ENCODE measurements at regions not wholly inside any gene's neighbourhood (a gene's known extent, or its start where the extent isn't known, plus 50 kb on each side); places are given as distances from the start of the nearest gene placed in this dataset.

DNA sequence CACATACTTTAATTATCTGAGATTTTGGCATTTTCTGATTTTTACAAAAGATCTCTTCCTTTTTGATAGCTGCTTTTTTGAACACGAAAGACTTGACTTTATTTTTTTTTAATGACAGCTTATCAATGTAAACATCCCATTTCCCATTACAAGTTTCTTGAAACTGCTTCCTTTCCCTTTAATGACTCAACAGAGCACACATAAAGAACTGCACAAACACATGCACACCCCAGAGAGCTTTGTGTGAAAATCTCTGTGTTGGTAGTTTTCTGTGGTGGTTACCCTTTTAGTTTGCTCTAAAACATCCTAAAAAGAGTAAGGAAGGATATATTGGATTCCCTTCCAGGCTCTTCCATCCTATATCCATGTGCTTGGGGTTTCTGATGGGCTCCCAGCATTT, 125.1 kb upstream of the ZNF32 start:
- H3K79me2 ChIP-seq (ENCODE audit: control insufficient read depth, insufficient read depth, low read length) = no peaks in the 10 kb centered on the region
- FAIRE-seq (no peak), DNase-seq (ENCODE audit: low read depth, low spot score) (no peak)
- no peak overlapping the region for H3K9ac ChIP-seq (ENCODE audit: control insufficient read depth, extremely low read depth, insufficient read depth, low read length)
- H3K36me3 ChIP-seq (ENCODE audit: control insufficient read depth in 2 of 2, extremely low read depth in 1 of 2, insufficient read depth in 2 of 2, low read length in 2 of 2) = no peaks in the 10 kb centered on the region
- H3K9me3 ChIP-seq (ENCODE audit: control insufficient read depth, low read depth, low read length) = no peaks in the 10 kb centered on the region
- no peak for TF ChIP-seq EZH2 (IDR thresholded peaks at IDR 0.05; ENCODE audit: low read length)
- TF ChIP-seq, protein P1, sequence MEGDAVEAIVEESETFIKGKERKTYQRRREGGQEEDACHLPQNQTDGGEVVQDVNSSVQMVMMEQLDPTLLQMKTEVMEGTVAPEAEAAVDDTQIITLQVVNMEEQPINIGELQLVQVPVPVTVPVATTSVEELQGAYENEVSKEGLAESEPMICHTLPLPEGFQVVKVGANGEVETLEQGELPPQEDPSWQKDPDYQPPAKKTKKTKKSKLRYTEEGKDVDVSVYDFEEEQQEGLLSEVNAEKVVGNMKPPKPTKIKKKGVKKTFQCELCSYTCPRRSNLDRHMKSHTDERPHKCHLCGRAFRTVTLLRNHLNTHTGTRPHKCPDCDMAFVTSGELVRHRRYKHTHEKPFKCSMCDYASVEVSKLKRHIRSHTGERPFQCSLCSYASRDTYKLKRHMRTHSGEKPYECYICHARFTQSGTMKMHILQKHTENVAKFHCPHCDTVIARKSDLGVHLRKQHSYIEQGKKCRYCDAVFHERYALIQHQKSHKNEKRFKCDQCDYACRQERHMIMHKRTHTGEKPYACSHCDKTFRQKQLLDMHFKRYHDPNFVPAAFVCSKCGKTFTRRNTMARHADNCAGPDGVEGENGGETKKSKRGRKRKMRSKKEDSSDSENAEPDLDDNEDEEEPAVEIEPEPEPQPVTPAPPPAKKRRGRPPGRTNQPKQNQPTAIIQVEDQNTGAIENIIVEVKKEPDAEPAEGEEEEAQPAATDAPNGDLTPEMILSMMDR (optimal IDR thresholded peaks at IDR 0.05 in 1 of 3, IDR thresholded peaks at IDR 0.05 in 1 of 3, conservative IDR thresholded peaks at IDR 0.05 in 1 of 3; ENCODE audit: extremely low read depth in 1 of 3, insufficient read depth in 2 of 3, low read length in 3 of 3) = no peak
- no peak overlapping the region for H3K4me3 ChIP-seq (ENCODE audit: control insufficient read depth in 2 of 3, extremely low read depth in 1 of 3, insufficient read depth in 2 of 3, low read depth in 1 of 3, low read length in 3 of 3)
- H3K27me3 ChIP-seq (ENCODE audit: control insufficient read depth, extremely low read depth, insufficient read depth, low read length) = no peaks in the 10 kb centered on the region
- no peaks in the 10 kb centered on the region for H3K9me1 ChIP-seq (ENCODE audit: control insufficient read depth, extremely low read depth, insufficient read depth, low read length)
- no peak overlapping the region for H2AFZ ChIP-seq (ENCODE audit: control insufficient read depth, low read length)
- no peak overlapping the region for H3K27ac ChIP-seq (ENCODE audit: control insufficient read depth, insufficient read depth, low read length)
- H4K20me1 ChIP-seq (ENCODE audit: control insufficient read depth, extremely low read depth, insufficient read depth, low read length) = no peaks in the 10 kb centered on the region
- dilution Hi-C loops (cut with MboI; ENCODE audit: extremely low pct_ligation_motif_present, low sequenced_read_pairs) = no loop called here
- H3K4me2 ChIP-seq (ENCODE audit: control insufficient read depth, extremely low read depth, insufficient read depth, low read depth, low read length) = no peak overlapping the region
- H3K4me1 ChIP-seq (ENCODE audit: control insufficient read depth, extremely low read depth, insufficient read depth, low read length) = no peaks in the 10 kb centered on the region

DNA sequence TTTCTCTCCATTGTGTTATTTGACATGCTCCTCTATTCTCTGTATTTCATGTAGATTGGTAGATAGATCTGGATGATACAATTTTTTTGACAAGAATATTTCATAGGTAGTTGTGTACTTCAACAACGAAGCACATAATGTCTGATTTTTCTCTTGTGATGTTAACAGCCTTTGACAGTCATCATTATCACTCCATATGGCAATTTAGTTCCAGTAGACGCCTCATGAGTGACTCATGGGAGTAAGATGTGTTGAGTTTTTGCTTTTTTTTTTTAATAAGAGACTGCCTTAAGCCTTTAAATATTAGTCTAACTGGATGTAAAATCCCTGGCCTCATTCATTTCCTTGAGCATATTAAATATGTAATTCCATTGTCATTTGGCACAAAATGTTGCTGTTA, 123.5 kb upstream of the ZNF32 start:
- no peaks in the 10 kb centered on the region for H3K9me3 ChIP-seq (ENCODE audit: control insufficient read depth, low read depth, low read length)
- H3K27me3 ChIP-seq (ENCODE audit: control insufficient read depth, extremely low read depth, insufficient read depth, low read length) = no peaks in the 10 kb centered on the region
- FAIRE-seq (no peak), DNase-seq (ENCODE audit: low read depth, low spot score) (no peak)
- no peaks in the 10 kb centered on the region for H3K9me1 ChIP-seq (ENCODE audit: control insufficient read depth, extremely low read depth, insufficient read depth, low read length)
- no peak overlapping the region for H3K4me2 ChIP-seq (ENCODE audit: control insufficient read depth, extremely low read depth, insufficient read depth, low read depth, low read length)
- H3K4me3 ChIP-seq (ENCODE audit: control insufficient read depth in 2 of 3, extremely low read depth in 1 of 3, insufficient read depth in 2 of 3, low read depth in 1 of 3, low read length in 3 of 3) = no peak overlapping the region
- no peaks in the 10 kb centered on the region for H4K20me1 ChIP-seq (ENCODE audit: control insufficient read depth, extremely low read depth, insufficient read depth, low read length)
- no peak overlapping the region for H3K27ac ChIP-seq (ENCODE audit: control insufficient read depth, insufficient read depth, low read length)
- H3K36me3 ChIP-seq (ENCODE audit: control insufficient read depth in 2 of 2, extremely low read depth in 1 of 2, insufficient read depth in 2 of 2, low read length in 2 of 2) = no peaks in the 10 kb centered on the region
- dilution Hi-C loops (cut with MboI; ENCODE audit: extremely low pct_ligation_motif_present, low sequenced_read_pairs) = no loop called here
- no peaks in the 10 kb centered on the region for H3K79me2 ChIP-seq (ENCODE audit: control insufficient read depth, insufficient read depth, low read length)
- no peak overlapping the region for H3K9ac ChIP-seq (ENCODE audit: control insufficient read depth, extremely low read depth, insufficient read depth, low read length)
- no peaks in the 10 kb centered on the region for H3K4me1 ChIP-seq (ENCODE audit: control insufficient read depth, extremely low read depth, insufficient read depth, low read length)
- TF ChIP-seq EZH2 (IDR thresholded peaks at IDR 0.05; ENCODE audit: low read length) = no peak
- TF ChIP-seq, protein P1 (optimal IDR thresholded peaks at IDR 0.05 in 1 of 3, IDR thresholded peaks at IDR 0.05 in 1 of 3, conservative IDR thresholded peaks at IDR 0.05 in 1 of 3; ENCODE audit: extremely low read depth in 1 of 3, insufficient read depth in 2 of 3, low read length in 3 of 3) = no peak
- H2AFZ ChIP-seq (ENCODE audit: control insufficient read depth, low read length) = no peak overlapping the region
